ENCODE measurements at regions not wholly inside any gene's neighbourhood (a gene's known extent, or its start where the extent isn't known, plus 50 kb on each side); places are given as distances from the start of the nearest gene placed in this dataset.

DNA sequence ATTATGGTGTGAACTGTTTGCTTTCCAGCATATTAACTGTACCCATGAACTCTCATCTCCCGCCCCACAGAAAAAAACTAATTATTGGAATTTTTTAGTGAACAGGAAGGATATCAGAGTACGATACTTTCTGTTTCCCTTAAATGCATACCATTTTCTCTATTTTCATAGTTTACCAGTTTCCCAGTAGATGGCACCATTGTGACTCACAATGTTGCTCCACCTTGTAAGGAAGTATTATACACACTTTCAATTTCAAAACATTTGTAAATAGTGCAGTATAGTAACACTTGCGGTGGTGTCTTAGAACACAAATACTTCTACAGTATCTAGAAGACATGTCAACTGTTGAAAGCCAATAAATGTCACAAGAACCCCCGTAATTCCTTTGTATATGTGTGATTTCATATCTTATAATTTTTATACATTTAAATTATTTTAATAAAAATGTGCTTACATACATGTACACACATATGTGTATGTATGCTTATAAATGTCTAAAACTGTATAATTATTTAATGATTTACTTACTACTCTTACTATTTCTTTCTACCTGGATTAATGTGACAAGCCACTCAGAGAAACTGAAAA lies 167.3 kb downstream of the SLIT2 start:
- ATAC-seq, result peak; percentile 87
- peak in 1 of 4 donors; percentile 25 for DNase-seq
- TF ChIP-seq POLR2A (IDR thresholded peaks at IDR 0.05), result no peak
- TF ChIP-seq, protein P1, sequence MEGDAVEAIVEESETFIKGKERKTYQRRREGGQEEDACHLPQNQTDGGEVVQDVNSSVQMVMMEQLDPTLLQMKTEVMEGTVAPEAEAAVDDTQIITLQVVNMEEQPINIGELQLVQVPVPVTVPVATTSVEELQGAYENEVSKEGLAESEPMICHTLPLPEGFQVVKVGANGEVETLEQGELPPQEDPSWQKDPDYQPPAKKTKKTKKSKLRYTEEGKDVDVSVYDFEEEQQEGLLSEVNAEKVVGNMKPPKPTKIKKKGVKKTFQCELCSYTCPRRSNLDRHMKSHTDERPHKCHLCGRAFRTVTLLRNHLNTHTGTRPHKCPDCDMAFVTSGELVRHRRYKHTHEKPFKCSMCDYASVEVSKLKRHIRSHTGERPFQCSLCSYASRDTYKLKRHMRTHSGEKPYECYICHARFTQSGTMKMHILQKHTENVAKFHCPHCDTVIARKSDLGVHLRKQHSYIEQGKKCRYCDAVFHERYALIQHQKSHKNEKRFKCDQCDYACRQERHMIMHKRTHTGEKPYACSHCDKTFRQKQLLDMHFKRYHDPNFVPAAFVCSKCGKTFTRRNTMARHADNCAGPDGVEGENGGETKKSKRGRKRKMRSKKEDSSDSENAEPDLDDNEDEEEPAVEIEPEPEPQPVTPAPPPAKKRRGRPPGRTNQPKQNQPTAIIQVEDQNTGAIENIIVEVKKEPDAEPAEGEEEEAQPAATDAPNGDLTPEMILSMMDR (IDR thresholded peaks at IDR 0.05), result peak in 6 of 7 experiments; percentile 32 to 66 (median 57)
- Histone ChIP-seq H3K9me3 (no peaks in the 10 kb centered on the region), H3K4me3 (peak overlapping the region in 1 of 2 donors; percentile 26), H3K4me1 (peaks cover 3% of the 10 kb centered on the region), H3K36me3 (replicated peaks in 1 of 2; ENCODE audit: insufficient read depth in 1 of 2, low read depth in 2 of 2) (no peaks in the 10 kb centered on the region), H3K27ac (peak overlapping the region in 1 of 4 donors; percentile 24), H3K27me3 (no peaks in the 10 kb centered on the region)
- 3 to 4% methylated on average over 4 of the region's 4 CpGs for WGBS, 2 donors
- intact Hi-C loops (cut with DNase I), result no loop called here

DNA sequence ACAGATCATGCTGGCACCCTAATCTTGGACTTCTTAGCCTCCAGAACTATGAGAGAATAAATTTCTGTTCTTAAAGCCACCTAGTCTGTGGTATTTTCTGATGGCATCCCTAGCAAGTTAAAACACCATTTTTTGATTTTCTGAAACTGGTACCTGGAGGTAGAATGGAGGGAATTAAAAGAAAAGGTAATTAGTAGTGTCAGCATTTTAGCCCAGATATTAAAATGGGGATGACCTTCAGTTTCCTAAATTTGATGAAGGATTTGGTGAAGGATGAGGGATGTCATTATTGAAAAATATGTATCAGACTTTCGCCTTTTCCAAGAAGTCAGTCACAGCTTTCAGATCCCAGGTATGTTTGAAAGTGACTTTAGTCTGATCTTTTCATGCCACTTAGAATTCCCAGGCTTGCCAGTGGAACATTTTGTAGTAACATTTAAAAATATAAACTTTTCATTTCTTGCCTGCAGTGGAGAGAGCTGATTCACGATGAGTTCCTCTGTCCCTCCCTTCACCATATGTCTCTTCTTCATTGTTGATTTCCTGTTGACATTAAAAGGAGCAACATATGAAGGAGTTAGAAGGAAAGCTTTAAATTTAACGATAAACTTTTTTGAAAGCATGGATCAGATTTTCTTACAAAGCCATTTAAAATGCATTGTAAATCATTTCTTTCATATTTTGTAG lies 169.4 kb downstream of the SLIT2 start:
- no peak overlapping the region for H3K4me3 ChIP-seq
- H3K4me1 ChIP-seq, result peaks cover 3% of the 10 kb centered on the region
- H3K9me3 ChIP-seq, result no peaks in the 10 kb centered on the region
- no peak for ATAC-seq
- intact Hi-C loops (cut with DNase I), result no loop called here
- TF ChIP-seq, protein P1 (IDR thresholded peaks at IDR 0.05), result no peak
- TF ChIP-seq POLR2A (IDR thresholded peaks at IDR 0.05), result no peak
- 67 to 72% methylated on average over 3 of the region's 3 CpGs for WGBS, 2 donors
- H3K27me3 ChIP-seq, result no peaks in the 10 kb centered on the region
- no peak for DNase-seq
- no peaks in the 10 kb centered on the region for H3K36me3 ChIP-seq (replicated peaks in 1 of 2; ENCODE audit: insufficient read depth in 1 of 2, low read depth in 2 of 2)
- H3K27ac ChIP-seq, result no peak overlapping the region

- H3K36me3 ChIP-seq (replicated peaks in 1 of 2; ENCODE audit: insufficient read depth in 1 of 2, low read depth in 2 of 2), result no peaks in the 10 kb centered on the region
- TF ChIP-seq, protein P1 (IDR thresholded peaks at IDR 0.05), result no peak
- TF ChIP-seq POLR2A (IDR thresholded peaks at IDR 0.05), result no peak
- H3K27ac ChIP-seq, result no peak overlapping the region
- 67 to 70% methylated on average over 3 of the region's 3 CpGs for WGBS, 2 donors
- intact Hi-C loops (cut with DNase I), result no loop called here
- H3K4me1 ChIP-seq, result peaks cover 3% of the 10 kb centered on the region
- ATAC-seq (no peak), DNase-seq (no peak)
- H3K9me3 ChIP-seq, result no peaks in the 10 kb centered on the region
- no peak overlapping the region for H3K4me3 ChIP-seq
- H3K27me3 ChIP-seq, result no peaks in the 10 kb centered on the region
Measured at GRCh38 chr4:20421603-20421985, 169.9 kb downstream of the SLIT2 start.

DNA sequence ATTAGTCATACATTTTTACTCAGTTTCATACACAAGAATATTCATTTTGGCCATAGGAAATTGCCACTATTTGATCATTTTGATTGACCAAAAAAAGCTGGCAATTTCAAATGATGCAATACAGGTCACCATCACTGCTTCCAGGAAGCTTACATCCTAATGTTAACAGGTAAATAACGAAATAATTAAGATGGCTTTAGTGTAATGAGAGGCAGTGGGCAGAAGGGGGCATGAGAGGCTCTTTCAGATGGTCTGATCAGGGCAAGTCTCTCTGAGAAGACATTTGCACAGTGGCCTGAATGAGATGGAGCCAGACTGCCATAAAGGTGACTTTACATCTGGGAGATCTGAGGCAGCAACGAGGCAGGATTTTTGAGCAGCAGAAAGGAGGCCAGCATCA lies 170.7 kb downstream of the SLIT2 start:
- H3K4me1 ChIP-seq, result peaks cover 3% of the 10 kb centered on the region
- no peak overlapping the region for H3K4me3 ChIP-seq
- ATAC-seq (peak; percentile 84), DNase-seq (peak; percentile 36 to 56 (median 52))
- no peak overlapping the region for H3K27ac ChIP-seq
- 6 to 18% methylated on average over 2 of the region's 2 CpGs for WGBS, 2 donors
- H3K9me3 ChIP-seq, result no peaks in the 10 kb centered on the region
- intact Hi-C loops (cut with DNase I), result no loop called here
- no peaks in the 10 kb centered on the region for H3K27me3 ChIP-seq
- no peaks in the 10 kb centered on the region for H3K36me3 ChIP-seq (replicated peaks in 1 of 2; ENCODE audit: insufficient read depth in 1 of 2, low read depth in 2 of 2)
- TF ChIP-seq, protein P1 (IDR thresholded peaks at IDR 0.05), result peak; percentile 37 to 70 (median 51)
- TF ChIP-seq POLR2A (IDR thresholded peaks at IDR 0.05), result no peak

GRCh38 chr4:20423420-20423819 lies 171.7 kb downstream of the SLIT2 start:
- 76 to 79% methylated on average over 3 of the region's 3 CpGs for WGBS, 2 donors
- DNase-seq (no peak), ATAC-seq (no peak)
- Histone ChIP-seq H3K27ac (no peak overlapping the region), H3K9me3 (no peaks in the 10 kb centered on the region), H3K27me3 (no peaks in the 10 kb centered on the region), H3K36me3 (replicated peaks in 1 of 2; ENCODE audit: insufficient read depth in 1 of 2, low read depth in 2 of 2) (no peaks in the 10 kb centered on the region), H3K4me3 (no peak overlapping the region), H3K4me1 (peaks cover 3% of the 10 kb centered on the region)
- TF ChIP-seq POLR2A (IDR thresholded peaks at IDR 0.05), result no peak
- TF ChIP-seq, protein P1 (IDR thresholded peaks at IDR 0.05), result no peak
- intact Hi-C loops (cut with DNase I), result no loop called here
